ENCODE measurements at regions not wholly inside any gene's neighbourhood (a gene's known extent, or its start where the extent isn't known, plus 50 kb on each side); places are given as distances from the start of the nearest gene placed in this dataset.

DNA sequence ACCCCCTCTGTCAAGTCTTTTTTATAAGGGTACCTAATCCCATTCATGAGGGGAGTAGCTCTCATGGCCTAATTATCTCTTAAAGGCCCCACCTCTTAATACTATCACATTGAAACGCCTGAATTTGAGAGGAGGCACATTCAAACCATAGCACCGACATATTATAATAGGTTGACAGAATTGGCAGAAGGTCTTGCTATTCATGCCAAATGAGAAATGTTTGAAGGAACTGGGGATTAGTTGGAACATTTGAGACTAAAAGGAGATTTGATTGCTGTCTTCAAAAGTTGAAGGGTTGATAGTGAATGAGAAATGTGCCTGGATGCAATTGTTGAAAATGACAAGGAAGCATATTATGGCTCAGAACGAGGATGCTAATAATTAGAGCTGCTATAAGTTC lies 331.1 kb downstream of the ATP23 start:
- no peak overlapping the region for H3K4me3 ChIP-seq (ENCODE audit: low read length)
- no peaks in the 10 kb centered on the region for H3K4me1 ChIP-seq (ENCODE audit: insufficient read depth, low read length)
- no peak overlapping the region for H2AFZ ChIP-seq (ENCODE audit: low read depth, low read length)
- H3K27me3 ChIP-seq (ENCODE audit: insufficient read depth, low read length), result no peaks in the 10 kb centered on the region
- H3K9me3 ChIP-seq (ENCODE audit: low read length), result no peaks in the 10 kb centered on the region
- no peaks in the 10 kb centered on the region for H3K36me3 ChIP-seq (ENCODE audit: insufficient read depth, low read length)

GRCh38 chr12:58277231-58277630 lies 335.9 kb downstream of the ATP23 start:
- Histone ChIP-seq H3K36me3 (ENCODE audit: insufficient read depth, low read length) (no peaks in the 10 kb centered on the region), H3K4me1 (ENCODE audit: insufficient read depth, low read length) (no peaks in the 10 kb centered on the region), H3K27me3 (ENCODE audit: insufficient read depth, low read length) (no peaks in the 10 kb centered on the region), H3K4me3 (ENCODE audit: low read length) (no peak overlapping the region), H2AFZ (ENCODE audit: low read depth, low read length) (no peak overlapping the region), H3K9me3 (ENCODE audit: low read length) (no peaks in the 10 kb centered on the region)

GRCh38 chr12:58283553-58283952 lies 342.2 kb downstream of the ATP23 start:
- Histone ChIP-seq H3K4me1 (ENCODE audit: insufficient read depth, low read length) (peaks cover 12% of the 10 kb centered on the region), H3K4me3 (ENCODE audit: low read length) (no peak overlapping the region), H2AFZ (ENCODE audit: low read depth, low read length) (no peak overlapping the region), H3K27me3 (ENCODE audit: insufficient read depth, low read length) (no peaks in the 10 kb centered on the region), H3K9me3 (ENCODE audit: low read length) (no peaks in the 10 kb centered on the region), H3K36me3 (ENCODE audit: insufficient read depth, low read length) (no peaks in the 10 kb centered on the region)

- Histone ChIP-seq H3K4me1 (ENCODE audit: insufficient read depth, low read length) (peaks cover 12% of the 10 kb centered on the region), H3K27me3 (ENCODE audit: insufficient read depth, low read length) (no peaks in the 10 kb centered on the region), H3K36me3 (ENCODE audit: insufficient read depth, low read length) (no peaks in the 10 kb centered on the region), H3K9me3 (ENCODE audit: low read length) (no peaks in the 10 kb centered on the region), H3K4me3 (ENCODE audit: low read length) (no peak overlapping the region), H2AFZ (ENCODE audit: low read depth, low read length) (no peak overlapping the region)
Measured at GRCh38 chr12:58285551-58285950, 344.2 kb downstream of the ATP23 start.

DNA sequence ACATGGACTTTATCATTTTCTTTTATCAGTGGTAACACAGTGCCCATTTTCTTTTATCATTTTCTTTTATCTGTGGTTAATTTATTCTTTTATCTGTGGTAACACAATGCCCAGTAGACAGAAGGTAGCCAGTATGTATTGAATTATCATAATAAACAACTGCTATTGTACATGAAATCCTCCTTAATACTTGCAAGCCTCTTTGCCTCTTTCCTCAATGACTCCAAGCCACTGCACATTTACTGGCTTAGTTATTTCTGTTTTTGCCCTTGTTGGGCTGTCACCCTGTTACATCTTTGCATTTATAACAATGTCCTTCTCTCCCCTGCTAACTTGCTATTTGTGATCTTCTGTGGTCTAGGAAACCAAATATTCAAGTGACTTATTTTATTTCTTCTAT lies 345.0 kb downstream of the ATP23 start:
- no peaks in the 10 kb centered on the region for H3K9me3 ChIP-seq (ENCODE audit: low read length)
- H3K36me3 ChIP-seq (ENCODE audit: insufficient read depth, low read length), result no peaks in the 10 kb centered on the region
- no peak overlapping the region for H3K4me3 ChIP-seq (ENCODE audit: low read length)
- peaks cover 12% of the 10 kb centered on the region for H3K4me1 ChIP-seq (ENCODE audit: insufficient read depth, low read length)
- H2AFZ ChIP-seq (ENCODE audit: low read depth, low read length), result no peak overlapping the region
- no peaks in the 10 kb centered on the region for H3K27me3 ChIP-seq (ENCODE audit: insufficient read depth, low read length)

DNA sequence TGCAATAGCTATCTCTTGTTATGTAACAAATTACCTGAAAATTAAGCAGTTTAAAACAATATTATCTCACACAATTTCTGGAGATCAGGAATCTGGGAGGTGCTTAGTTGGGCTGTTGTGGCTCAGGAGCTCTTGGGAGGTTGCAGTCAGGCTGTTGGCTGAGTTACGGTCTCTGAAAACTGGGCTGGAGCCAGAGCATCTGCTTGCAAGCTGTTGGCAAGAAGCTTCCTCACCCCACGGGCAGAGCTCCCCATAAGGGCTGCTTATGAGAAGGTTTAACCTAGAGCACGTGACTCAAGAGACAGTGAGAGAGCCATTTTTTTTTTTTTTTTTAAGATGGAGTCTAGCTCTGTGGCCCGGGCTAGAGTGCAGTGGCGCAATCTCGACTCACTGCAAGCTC lies 346.8 kb downstream of the ATP23 start:
- Histone ChIP-seq H3K27me3 (ENCODE audit: insufficient read depth, low read length) (no peaks in the 10 kb centered on the region), H3K4me3 (ENCODE audit: low read length) (no peak overlapping the region), H2AFZ (ENCODE audit: low read depth, low read length) (no peak overlapping the region), H3K36me3 (ENCODE audit: insufficient read depth, low read length) (no peaks in the 10 kb centered on the region), H3K9me3 (ENCODE audit: low read length) (no peaks in the 10 kb centered on the region), H3K4me1 (ENCODE audit: insufficient read depth, low read length) (peaks cover 12% of the 10 kb centered on the region)

DNA sequence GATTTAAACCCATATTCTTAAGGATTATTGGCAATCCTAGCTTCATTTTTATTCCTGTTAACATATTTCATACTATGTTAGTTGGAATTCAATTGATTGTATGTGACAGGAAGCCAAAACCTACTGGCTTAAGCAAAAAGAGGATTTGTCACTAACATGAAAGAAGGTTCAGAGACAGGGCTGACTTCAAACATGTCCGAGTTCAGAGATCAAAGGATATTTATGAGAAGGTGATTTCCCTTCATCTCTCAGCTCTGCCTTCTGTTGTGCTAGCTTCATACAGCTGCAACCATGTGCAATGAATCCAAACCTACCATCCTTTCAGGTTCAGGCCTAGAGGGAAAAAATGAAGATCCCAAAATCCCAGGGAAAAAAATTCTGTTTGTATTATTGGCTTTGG lies 349.7 kb downstream of the ATP23 start:
- Histone ChIP-seq H3K4me1 (ENCODE audit: insufficient read depth, low read length) (peaks cover 7% of the 10 kb centered on the region), H3K36me3 (ENCODE audit: insufficient read depth, low read length) (no peaks in the 10 kb centered on the region), H3K9me3 (ENCODE audit: low read length) (no peaks in the 10 kb centered on the region), H3K27me3 (ENCODE audit: insufficient read depth, low read length) (no peaks in the 10 kb centered on the region), H2AFZ (ENCODE audit: low read depth, low read length) (no peak overlapping the region), H3K4me3 (ENCODE audit: low read length) (no peak overlapping the region)

GRCh38 chr12:58293308-58293982 lies 352.1 kb downstream of the ATP23 start:
- H3K4me1 ChIP-seq (ENCODE audit: insufficient read depth, low read length), result peaks cover 1% of the 10 kb centered on the region

DNA sequence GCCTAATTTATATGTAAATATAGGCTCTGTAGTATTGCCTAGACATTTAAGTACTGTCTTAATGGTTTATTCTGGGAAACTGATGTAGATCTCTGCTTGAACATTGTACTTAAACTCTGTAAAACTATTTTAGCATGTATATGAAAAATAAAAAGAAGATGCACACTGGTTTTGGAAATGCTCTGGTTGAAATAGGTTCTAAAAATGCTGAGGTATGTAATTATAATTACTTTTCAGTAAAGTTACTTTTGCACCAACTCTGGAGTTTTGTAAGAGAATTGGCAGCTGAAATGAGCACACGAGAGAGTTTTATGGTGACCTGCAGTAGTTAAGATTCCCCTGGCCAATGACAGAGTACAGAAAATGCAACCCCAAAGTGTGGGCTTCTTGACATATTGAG lies 353.9 kb downstream of the ATP23 start:
- H2AFZ ChIP-seq (ENCODE audit: low read depth, low read length), result no peak overlapping the region
- H3K4me3 ChIP-seq (ENCODE audit: low read length), result no peak overlapping the region

More at GRCh38 chr12:58293308-58293982, 352.1 kb downstream of the ATP23 start:
- Histone ChIP-seq H3K9me3 (ENCODE audit: low read length) (no peaks in the 10 kb centered on the region), H3K36me3 (ENCODE audit: insufficient read depth, low read length) (no peaks in the 10 kb centered on the region), H3K27me3 (ENCODE audit: insufficient read depth, low read length) (no peaks in the 10 kb centered on the region), H3K4me3 (ENCODE audit: low read length) (no peak overlapping the region), H2AFZ (ENCODE audit: low read depth, low read length) (no peak overlapping the region)

GRCh38 chr12:58296863-58297262 lies 355.5 kb downstream of the ATP23 start:
- Histone ChIP-seq H2AFZ (ENCODE audit: low read depth, low read length) (no peak overlapping the region), H3K27me3 (ENCODE audit: insufficient read depth, low read length) (no peaks in the 10 kb centered on the region), H3K36me3 (ENCODE audit: insufficient read depth, low read length) (no peaks in the 10 kb centered on the region), H3K4me1 (ENCODE audit: insufficient read depth, low read length) (peaks cover 10% of the 10 kb centered on the region), H3K9me3 (ENCODE audit: low read length) (no peaks in the 10 kb centered on the region), H3K4me3 (ENCODE audit: low read length) (no peak overlapping the region)

More for the DNA sequence above, 353.9 kb downstream of the ATP23 start:
- Histone ChIP-seq H3K9me3 (ENCODE audit: low read length) (no peaks in the 10 kb centered on the region), H3K4me1 (ENCODE audit: insufficient read depth, low read length) (peaks cover 10% of the 10 kb centered on the region), H3K36me3 (ENCODE audit: insufficient read depth, low read length) (no peaks in the 10 kb centered on the region), H3K27me3 (ENCODE audit: insufficient read depth, low read length) (no peaks in the 10 kb centered on the region)

DNA sequence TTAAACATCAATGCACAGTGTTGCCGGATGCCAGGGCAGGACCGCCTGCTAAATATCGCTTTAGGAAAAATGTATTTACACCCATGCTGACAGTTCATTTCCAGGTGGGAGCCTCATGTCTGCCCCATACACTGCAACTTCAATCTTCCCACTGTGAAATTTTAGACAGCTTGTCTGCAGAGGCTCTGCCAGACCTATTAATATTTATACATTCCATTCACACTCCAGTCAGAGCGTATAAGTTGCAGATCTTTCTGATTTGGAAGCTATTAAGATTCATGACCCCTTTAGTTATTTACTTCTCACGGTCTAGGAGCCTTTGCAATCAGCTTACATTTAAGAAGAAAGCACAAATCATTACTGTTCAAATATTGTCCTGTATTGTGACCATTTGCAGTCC lies 357.4 kb downstream of the ATP23 start:
- no peaks in the 10 kb centered on the region for H3K27me3 ChIP-seq (ENCODE audit: insufficient read depth, low read length)
- no peak overlapping the region for H3K4me3 ChIP-seq (ENCODE audit: low read length)
- peaks cover 10% of the 10 kb centered on the region for H3K4me1 ChIP-seq (ENCODE audit: insufficient read depth, low read length)
- H3K36me3 ChIP-seq (ENCODE audit: insufficient read depth, low read length), result no peaks in the 10 kb centered on the region
- H2AFZ ChIP-seq (ENCODE audit: low read depth, low read length), result no peak overlapping the region
- H3K9me3 ChIP-seq (ENCODE audit: low read length), result no peaks in the 10 kb centered on the region

- H3K4me1 ChIP-seq (ENCODE audit: insufficient read depth, low read length), result peaks cover 10% of the 10 kb centered on the region
- no peak overlapping the region for H3K4me3 ChIP-seq (ENCODE audit: low read length)
- no peaks in the 10 kb centered on the region for H3K27me3 ChIP-seq (ENCODE audit: insufficient read depth, low read length)
- no peaks in the 10 kb centered on the region for H3K36me3 ChIP-seq (ENCODE audit: insufficient read depth, low read length)
- no peak overlapping the region for H2AFZ ChIP-seq (ENCODE audit: low read depth, low read length)
- no peaks in the 10 kb centered on the region for H3K9me3 ChIP-seq (ENCODE audit: low read length)
Measured at GRCh38 chr12:58299371-58299770, 358.0 kb downstream of the ATP23 start.

GRCh38 chr12:58301038-58301729 lies 359.8 kb downstream of the ATP23 start:
- Histone ChIP-seq H3K4me1 (ENCODE audit: insufficient read depth, low read length) (peaks cover 10% of the 10 kb centered on the region), H3K36me3 (ENCODE audit: insufficient read depth, low read length) (no peaks in the 10 kb centered on the region), H3K9me3 (ENCODE audit: low read length) (no peaks in the 10 kb centered on the region), H2AFZ (ENCODE audit: low read depth, low read length) (no peak overlapping the region), H3K27me3 (ENCODE audit: insufficient read depth, low read length) (no peaks in the 10 kb centered on the region), H3K4me3 (ENCODE audit: low read length) (no peak overlapping the region)

DNA sequence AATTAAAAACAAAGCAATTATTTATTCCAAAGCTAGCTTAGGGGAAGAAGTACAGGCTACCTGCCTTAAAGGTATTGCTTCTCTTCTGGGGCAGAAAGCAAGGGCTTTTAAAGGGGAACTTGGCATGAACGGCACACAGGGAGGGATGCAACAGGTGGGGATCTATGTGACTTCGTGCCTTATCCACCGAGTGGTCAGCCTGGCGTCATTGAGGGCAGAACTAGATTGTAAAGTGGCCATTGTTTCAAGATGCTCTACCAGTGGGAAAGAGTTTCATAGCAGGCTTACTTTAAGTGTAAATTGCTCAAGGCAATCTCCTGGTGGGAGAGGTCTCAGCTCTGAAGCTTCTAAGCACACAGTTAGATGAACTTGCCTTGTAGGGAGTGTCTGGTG lies 360.4 kb downstream of the ATP23 start:
- Histone ChIP-seq H3K36me3 (ENCODE audit: insufficient read depth, low read length) (no peaks in the 10 kb centered on the region), H3K27me3 (ENCODE audit: insufficient read depth, low read length) (no peaks in the 10 kb centered on the region), H3K4me3 (ENCODE audit: low read length) (no peak overlapping the region), H3K4me1 (ENCODE audit: insufficient read depth, low read length) (peaks cover 10% of the 10 kb centered on the region), H3K9me3 (ENCODE audit: low read length) (no peaks in the 10 kb centered on the region), H2AFZ (ENCODE audit: low read depth, low read length) (no peak overlapping the region)

Data from neuron (in vitro differentiated cells).